ENCODE measurements at regions not wholly inside any gene's neighbourhood (a gene's known extent, or its start where the extent isn't known, plus 50 kb on each side); places are given as distances from the start of the nearest gene placed in this dataset.

GRCh38 chr3:177332955-177333354, 135.7 kb upstream of the TBL1XR1 start (continued):
- TF ChIP-seq USF2 (IDR thresholded peaks at IDR 0.05; ENCODE audit: low read depth, low read length), result no peak
- TF ChIP-seq USF2 (CRISPR knock-in tag; IDR thresholded peaks at IDR 0.05; ENCODE audit: borderline replicate concordance), result no peak
- TF ChIP-seq ZBTB40 (IDR thresholded peaks at IDR 0.05), result no peak
- TF ChIP-seq ZBTB40 (CRISPR knock-in tag; IDR thresholded peaks at IDR 0.05), result no peak
- no peak for TF ChIP-seq SIN3B (IDR thresholded peaks at IDR 0.05; ENCODE audit: low read length)
- TF ChIP-seq ZNF180 (CRISPR knock-in tag; IDR thresholded peaks at IDR 0.05; ENCODE audit: borderline replicate concordance, low read depth), result no peak
- TF ChIP-seq KLF6 (CRISPR knock-in tag; IDR thresholded peaks at IDR 0.05), result no peak
- no peak for TF ChIP-seq FLYWCH1 (CRISPR knock-in tag; IDR thresholded peaks at IDR 0.05)
- no peak for TF ChIP-seq PHF21A (CRISPR knock-in tag; IDR thresholded peaks at IDR 0.05)
- no peak for TF ChIP-seq ZMYM4 (CRISPR knock-in tag; IDR thresholded peaks at IDR 0.05)
- no peak for TF ChIP-seq ARHGAP35 (CRISPR knock-in tag; IDR thresholded peaks at IDR 0.05; ENCODE audit: borderline replicate concordance)
